HUES64 (cell line): ENCODE measurements at regions not wholly inside any gene's neighbourhood (a gene's known extent, or its start where the extent isn't known, plus 50 kb on each side); places are given as distances from the start of the nearest gene placed in this dataset.
"Not testable (repeated sequence)": the region's sequence is repeated elsewhere in the genome, so short reads cannot be mapped to it uniquely, and the experiment has no call there.

ENCODE experiments used
- H3K27ac ChIP-seq: 2 replicates; pipeline ENCODE4 v1.7.0; 2013; ENCODE audit warnings: low read depth, low read length, inconsistent platforms
- H3K27me3 ChIP-seq: 2 replicates; pipeline ENCODE4 v1.6.1; 2013; ENCODE audit warnings: mild to moderate bottlenecking, low read length; ENCODE audit not compliant: insufficient read depth
- H3K36me3 ChIP-seq: 2 replicates; pipeline ENCODE4 v1.6.1; 2013; ENCODE audit warnings: mild to moderate bottlenecking, low read length; ENCODE audit not compliant: insufficient read depth
- H3K4me1 ChIP-seq: 2 replicates; pipeline ENCODE4 v1.6.1; 2013; ENCODE audit warnings: mild to moderate bottlenecking, low read length, moderate library complexity; ENCODE audit not compliant: insufficient read depth
- H3K4me3 ChIP-seq: 2 replicates; pipeline ENCODE4 v1.5.1; 2013; ENCODE audit warnings: mild to moderate bottlenecking, low read length, moderate library complexity
- H3K9ac ChIP-seq: 2 replicates; pipeline ENCODE4 v1.6.1; 2013; ENCODE audit warnings: mild to moderate bottlenecking, low read depth, low read length
- H3K9me3 ChIP-seq: 2 replicates; pipeline ENCODE4 v1.6.1; 2013; ENCODE audit warnings: low read depth, low read length; ENCODE audit not compliant: insufficient read depth
- WGBS: fragments of 150-250, 120-280 bp; methylation state at CpG from one replicate; pipeline ENCODE4 v1.1.7; 2013; ENCODE audit warnings: missing lambda C conversion rate; 5-methylcytosine and 5-hydroxymethylcytosine counted together

GRCh38 chr2:198630384-198630783 is 826.0 kb downstream of the PLCL1 start:
- Histone ChIP-seq H3K4me3 (no peak overlapping the region), H3K27me3 (no peaks in the 10 kb centered on the region), H3K9ac (no peak overlapping the region), H3K36me3 (no peaks in the 10 kb centered on the region), H3K27ac (no peak overlapping the region), H3K4me1 (no peaks in the 10 kb centered on the region), H3K9me3 (no peaks in the 10 kb centered on the region)
- 93% methylated on average over 3 of the region's 3 CpGs for WGBS

GRCh38 chr2:198628596-198628995 is 824.2 kb downstream of the PLCL1 start:
- Histone ChIP-seq H3K27ac (no peak overlapping the region), H3K36me3 (no peaks in the 10 kb centered on the region), H3K4me1 (no peaks in the 10 kb centered on the region), H3K9ac (no peak overlapping the region), H3K4me3 (no peak overlapping the region), H3K9me3 (no peaks in the 10 kb centered on the region), H3K27me3 (no peaks in the 10 kb centered on the region)
- WGBS: 93% methylated on average over 2 of the region's 2 CpGs

GRCh38 chr2:198622986-198623730 is 818.8 kb downstream of the PLCL1 start:
- H3K36me3 ChIP-seq: no peaks in the 10 kb centered on the region
- H3K27ac ChIP-seq: no peak overlapping the region
- no peaks in the 10 kb centered on the region for H3K4me1 ChIP-seq
- no peaks in the 10 kb centered on the region for H3K27me3 ChIP-seq
- no peak overlapping the region for H3K4me3 ChIP-seq
- 85% methylated on average over 2 of the region's 3 CpGs for WGBS
- no peak overlapping the region for H3K9ac ChIP-seq
- H3K9me3 ChIP-seq: no peaks in the 10 kb centered on the region

GRCh38 chr2:198615972-198616371 is 811.6 kb downstream of the PLCL1 start:
- WGBS: over 99% methylated on average over 3 of the region's 4 CpGs
- Histone ChIP-seq H3K9me3 (no peaks in the 10 kb centered on the region), H3K27ac (no peak overlapping the region), H3K4me1 (peaks cover 3% of the 10 kb centered on the region; the same call in 1 of the 2 replicates), H3K27me3 (no peaks in the 10 kb centered on the region), H3K9ac (no peak overlapping the region), H3K36me3 (no peaks in the 10 kb centered on the region), H3K4me3 (no peak overlapping the region)

- Histone ChIP-seq H3K27me3 (no peaks in the 10 kb centered on the region), H3K27ac (no peak overlapping the region), H3K36me3 (no peaks in the 10 kb centered on the region), H3K4me3 (no peak overlapping the region), H3K4me1 (peaks cover 3% of the 10 kb centered on the region; the same call in 1 of the 2 replicates), H3K9me3 (no peaks in the 10 kb centered on the region), H3K9ac (no peak overlapping the region)
- WGBS: 100% methylated on average over 3 of the region's 3 CpGs
Observed at GRCh38 chr2:198611201-198611600, 806.8 kb downstream of the PLCL1 start.

GRCh38 chr2:198604599-198604998 is 800.2 kb downstream of the PLCL1 start:
- no peak overlapping the region for H3K9ac ChIP-seq
- H3K4me1 ChIP-seq: no peaks in the 10 kb centered on the region
- H3K27me3 ChIP-seq: no peaks in the 10 kb centered on the region
- no peak overlapping the region for H3K27ac ChIP-seq
- H3K36me3 ChIP-seq: no peaks in the 10 kb centered on the region
- 88% methylated on average over 1 of the region's 1 CpG for whole genome bisulfite sequencing
- no peaks in the 10 kb centered on the region for H3K9me3 ChIP-seq
- H3K4me3 ChIP-seq: no peak overlapping the region

- H3K9me3 ChIP-seq, H3K4me1 ChIP-seq, H3K4me3 ChIP-seq, H3K9ac ChIP-seq, H3K27ac ChIP-seq, H3K36me3 ChIP-seq, H3K27me3 ChIP-seq: not testable (repeated sequence)
- 95% methylated on average over 13 of the region's 15 CpGs for WGBS
Observed at GRCh38 chr2:198602986-198603385, 798.6 kb downstream of the PLCL1 start.

GRCh38 chr2:198597648-198598047 is 793.3 kb downstream of the PLCL1 start:
- Histone ChIP-seq H3K36me3 (no peaks in the 10 kb centered on the region), H3K4me1 (peaks cover 3% of the 10 kb centered on the region; the same call in 1 of the 2 replicates), H3K27ac (no peak overlapping the region), H3K9ac (no peak overlapping the region), H3K4me3 (no peak overlapping the region), H3K9me3 (no peaks in the 10 kb centered on the region), H3K27me3 (no peaks in the 10 kb centered on the region)
- 90% methylated on average over 4 of the region's 5 CpGs for WGBS

GRCh38 chr2:198596985-198597384 is 792.6 kb downstream of the PLCL1 start:
- no peak overlapping the region for H3K9ac ChIP-seq
- H3K4me3 ChIP-seq: no peak overlapping the region
- no peak overlapping the region for H3K27ac ChIP-seq

GRCh38 chr2:198595721-198596120 is 791.3 kb downstream of the PLCL1 start:
- Histone ChIP-seq H3K27ac (no peak overlapping the region), H3K4me3 (no peak overlapping the region), H3K36me3 (no peaks in the 10 kb centered on the region), H3K4me1 (peaks cover 3% of the 10 kb centered on the region; the same call in 1 of the 2 replicates), H3K9ac (no peak overlapping the region), H3K27me3 (no peaks in the 10 kb centered on the region), H3K9me3 (no peaks in the 10 kb centered on the region)

More at GRCh38 chr2:198596985-198597384, 792.6 kb downstream of the PLCL1 start:
- Histone ChIP-seq H3K27me3 (no peaks in the 10 kb centered on the region), H3K9me3 (no peaks in the 10 kb centered on the region), H3K4me1 (peaks cover 3% of the 10 kb centered on the region; the same call in 1 of the 2 replicates), H3K36me3 (no peaks in the 10 kb centered on the region)

- Histone ChIP-seq H3K36me3 (no peaks in the 10 kb centered on the region), H3K4me3 (no peak overlapping the region), H3K27me3 (no peaks in the 10 kb centered on the region), H3K9ac (no peak overlapping the region), H3K9me3 (no peaks in the 10 kb centered on the region), H3K27ac (no peak overlapping the region), H3K4me1 (peaks cover 3% of the 10 kb centered on the region; the same call in 1 of the 2 replicates)
- WGBS: 87% methylated on average over 3 of the region's 3 CpGs
Observed at GRCh38 chr2:198591586-198591985, 787.2 kb downstream of the PLCL1 start.

GRCh38 chr2:198587741-198588140 is 783.3 kb downstream of the PLCL1 start:
- Histone ChIP-seq H3K27ac (no peak overlapping the region), H3K27me3 (no peaks in the 10 kb centered on the region), H3K4me1 (no peaks in the 10 kb centered on the region)

More at GRCh38 chr2:198587741-198588140, 783.3 kb downstream of the PLCL1 start:
- Histone ChIP-seq H3K9me3 (no peaks in the 10 kb centered on the region), H3K9ac (no peak overlapping the region), H3K36me3 (no peaks in the 10 kb centered on the region), H3K4me3 (no peak overlapping the region)
- 90% methylated on average over 7 of the region's 7 CpGs for WGBS
